Ascending aorta (tissue), 2 donors: ENCODE measurements at regions not wholly inside any gene's neighbourhood (a gene's known extent, or its start where the extent isn't known, plus 50 kb on each side); places are given as distances from the start of the nearest gene placed in this dataset.

ENCODE experiments used
- DNase-seq, 2 donors: peaks; one replicate each; pipeline ENCODE4 v3.0.0-alpha.2; 2019; ENCODE audit warnings: low spot score in 2 of 2
- H3K27ac ChIP-seq, 2 donors: fragments of 200-600 bp; sonication (generic); one replicate each; pipeline ENCODE4 v1.5.1; 2016 to 2017; ENCODE audit warnings: mild to moderate bottlenecking in 1 of 2
- H3K27me3 ChIP-seq: fragments of 200-600 bp; sonication (generic); one replicate; pipeline ENCODE4 v1.5.1; 2017
- H3K36me3 ChIP-seq, 2 donors: fragments of 200-600 bp; sonication (generic); one replicate each; pipeline ENCODE4 v1.5.1; 2016
- H3K4me1 ChIP-seq, 2 donors: fragments of 200-600 bp; sonication (generic); one replicate each; pipeline ENCODE4 v1.5.1; 2016 to 2017; ENCODE audit warnings: mild to moderate bottlenecking in 1 of 2
- H3K4me3 ChIP-seq, 2 donors: fragments of 200-600 bp; sonication (generic); one replicate each; pipeline ENCODE4 v1.5.1; 2016 to 2017; ENCODE audit warnings: mild to moderate bottlenecking in 1 of 2
- H3K9me3 ChIP-seq, 2 donors: fragments of 200-600 bp; sonication (generic); one replicate each; pipeline ENCODE4 v1.5.1; 2016
- CTCF ChIP-seq, 3 experiments: fragments of 200-600 bp in 2 of 3; fragments of 450-650 bp in 1 of 3; sonication (generic) in 2 of 3; IDR thresholded peaks; one replicate each; pipeline ENCODE4 v1.5.1; 2016 to 2019; ENCODE audit warnings: antibody characterized with exemption in 3 of 3, mild to moderate bottlenecking in 1 of 3, moderate library complexity in 1 of 3
- intact Hi-C: fragments of 100-400 bp; cut with DNase I; formaldehyde crosslinking; loops from one replicate; pipeline ENCODE4 v1.15.1; 2023

DNA sequence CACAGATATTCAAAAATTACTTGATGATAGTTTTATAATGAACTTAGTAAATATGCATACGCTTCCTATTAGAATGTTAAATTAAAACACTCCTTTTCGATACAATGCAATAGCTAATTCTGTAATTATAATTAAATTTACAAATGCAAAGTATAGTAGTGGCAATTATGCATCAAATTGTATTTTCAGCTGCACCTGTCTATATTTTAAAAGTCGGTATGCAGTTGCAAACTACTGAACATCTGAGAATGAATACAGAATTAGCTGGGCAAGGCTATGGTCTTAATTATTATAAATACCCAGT, 110.4 kb upstream of the ARHGAP42 start:
- Histone ChIP-seq H3K36me3 (no peaks in the 10 kb centered on the region), H3K27ac (no peak overlapping the region), H3K4me1 (no peaks in the 10 kb centered on the region), H3K9me3 (no peaks in the 10 kb centered on the region), H3K27me3 (no peaks in the 10 kb centered on the region), H3K4me3 (no peak overlapping the region)
- TF ChIP-seq CTCF (IDR thresholded peaks at IDR 0.05) = no peak
- intact Hi-C loops = loop anchor here (2.0 to 5.0 kb wide), 2 partner anchors 278 to 356 kb away; no protein-coding TSS in a partner anchor
- DNase-seq = no peak

- Histone ChIP-seq H3K4me3 (no peak overlapping the region), H3K27ac (no peak overlapping the region), H3K9me3 (no peaks in the 10 kb centered on the region), H3K27me3 (no peaks in the 10 kb centered on the region), H3K36me3 (no peaks in the 10 kb centered on the region), H3K4me1 (no peaks in the 10 kb centered on the region)
- DNase-seq = no peak
- intact Hi-C loops = loop anchor here (5.0 kb wide), 1 partner anchor 353 kb away; no protein-coding TSS in a partner anchor
- no peak for TF ChIP-seq CTCF (IDR thresholded peaks at IDR 0.05)
Observed at GRCh38 chr11:100578831-100579311, 108.2 kb upstream of the ARHGAP42 start.

DNA sequence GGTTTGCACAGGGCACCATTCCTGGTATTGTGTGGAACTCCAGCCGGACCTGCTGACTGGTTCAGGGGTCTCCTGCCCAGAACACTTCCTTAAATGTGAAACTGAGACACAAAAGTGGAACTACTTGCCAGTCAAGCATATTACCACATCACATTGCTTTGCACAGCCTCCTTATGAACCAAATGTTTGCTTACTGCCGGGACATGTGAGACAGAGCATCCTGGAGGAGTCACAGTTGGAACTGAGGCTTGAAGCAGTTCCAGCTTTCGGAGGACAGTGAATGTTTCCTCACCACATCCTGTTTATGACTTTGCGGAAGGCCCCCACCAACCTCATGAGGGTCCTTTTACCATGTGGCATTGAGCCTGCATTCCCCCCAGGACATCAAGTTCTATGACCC, 105.8 kb upstream of the ARHGAP42 start:
- no peak for DNase-seq
- no peak overlapping the region for H3K27ac ChIP-seq
- H3K4me1 ChIP-seq = no peaks in the 10 kb centered on the region
- intact Hi-C loops = no loop called here
- H3K4me3 ChIP-seq = no peak overlapping the region
- no peaks in the 10 kb centered on the region for H3K36me3 ChIP-seq
- TF ChIP-seq CTCF (IDR thresholded peaks at IDR 0.05) = no peak
- no peaks in the 10 kb centered on the region for H3K9me3 ChIP-seq
- no peaks in the 10 kb centered on the region for H3K27me3 ChIP-seq

DNA sequence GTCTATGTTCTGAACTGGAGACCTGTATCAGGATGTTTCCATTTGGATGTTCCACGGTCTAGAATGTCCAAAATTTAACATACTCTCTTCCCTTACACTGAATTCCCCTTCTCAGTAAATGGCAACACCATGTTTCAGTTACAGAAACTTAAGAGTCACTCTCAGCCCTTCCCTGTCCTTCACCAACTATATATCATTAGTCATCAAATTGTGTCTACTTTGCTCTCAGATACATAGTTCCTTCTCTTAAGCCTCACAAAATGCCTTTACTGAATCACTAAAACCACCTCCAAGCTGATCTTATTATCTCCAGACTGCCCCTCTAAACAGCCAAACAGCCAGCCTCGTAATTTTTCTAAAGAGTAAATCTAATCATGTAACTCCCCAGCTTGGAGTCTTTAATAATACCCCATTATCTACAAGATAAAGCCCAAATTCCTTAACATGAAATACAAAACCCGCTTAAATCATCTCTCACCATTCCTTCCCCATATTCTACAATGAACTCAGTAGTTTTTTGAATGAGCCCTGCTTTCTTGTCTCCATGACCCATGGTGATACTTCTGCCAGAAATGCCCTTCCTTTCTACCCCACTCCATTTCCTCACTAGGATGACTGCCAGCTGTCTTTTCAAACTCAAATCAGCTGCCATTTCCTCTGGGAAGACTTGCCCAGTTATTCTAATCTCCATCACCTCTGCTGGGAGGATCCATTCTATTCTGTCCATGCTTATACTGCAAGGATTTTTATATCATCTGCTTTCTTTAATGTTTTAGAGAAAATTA, 102.7 kb upstream of the ARHGAP42 start:
- Histone ChIP-seq H3K27me3 (no peaks in the 10 kb centered on the region), H3K4me1 (no peaks in the 10 kb centered on the region), H3K9me3 (no peaks in the 10 kb centered on the region), H3K36me3 (no peaks in the 10 kb centered on the region), H3K27ac (no peak overlapping the region), H3K4me3 (no peak overlapping the region)
- no peak for DNase-seq
- TF ChIP-seq CTCF (IDR thresholded peaks at IDR 0.05) = no peak
- intact Hi-C loops = no loop called here

DNA sequence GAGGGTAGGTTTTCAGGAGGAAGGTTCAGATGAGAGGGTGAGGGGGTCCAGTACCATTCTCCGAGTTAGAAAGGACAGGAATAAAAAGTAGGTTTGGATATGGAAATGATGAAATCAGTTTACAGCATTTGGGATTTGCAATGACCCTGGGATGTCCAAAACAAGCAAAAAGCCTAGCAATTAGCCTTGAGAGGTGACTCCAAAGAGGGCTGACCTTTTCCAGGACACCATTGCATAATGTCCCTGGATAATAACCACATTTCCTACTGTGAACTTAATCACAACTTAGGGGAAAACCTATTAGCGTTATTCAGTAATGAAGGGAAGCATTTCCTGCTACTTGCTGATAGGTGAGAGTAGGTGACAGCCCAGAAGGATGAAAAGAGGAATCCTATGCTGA, 101.4 kb upstream of the ARHGAP42 start:
- no peaks in the 10 kb centered on the region for H3K27me3 ChIP-seq
- no peaks in the 10 kb centered on the region for H3K4me1 ChIP-seq
- no peak overlapping the region for H3K27ac ChIP-seq
- H3K9me3 ChIP-seq = no peaks in the 10 kb centered on the region
- no peak for DNase-seq
- no peaks in the 10 kb centered on the region for H3K36me3 ChIP-seq
- intact Hi-C loops = no loop called here
- TF ChIP-seq CTCF (IDR thresholded peaks at IDR 0.05) = no peak
- H3K4me3 ChIP-seq = no peak overlapping the region
